Spleen (tissue), 7 donors: ENCODE measurements at regions not wholly inside any gene's neighbourhood (a gene's known extent, or its start where the extent isn't known, plus 50 kb on each side); places are given as distances from the start of the nearest gene placed in this dataset.

Source experiments
- CTCF ChIP-seq, 11 experiments: fragments of 200-600 bp in 7 of 11; fragments of 450-650 bp in 4 of 11; sonication (generic) in 4 of 11; IDR thresholded peaks in 8 of 11; conservative IDR thresholded peaks in 3 of 11; 1 replicate in 7 of 11; 2 replicates in 4 of 11; pipeline versions ENCODE4 v1.4.0 to v1.8.0; 2016 to 2021; ENCODE audit warnings: antibody characterized with exemption in 11 of 11, inconsistent platforms in 4 of 11, mild to moderate bottlenecking in 1 of 11
- POLR2A ChIP-seq, 3 donors: fragments of 450-650 bp; IDR thresholded peaks; one replicate each; pipeline ENCODE4 v1.5.1; 2017; ENCODE audit warnings: antibody characterized with exemption in 3 of 3, mild to moderate bottlenecking in 1 of 3
- donor health status: DM: no; HTN: no; CAD: no; lungs with moderate emphysema.
- donor health status: DM: no; HTN: no; CAD: no.
- donor health status: DM: no; HTN: no; CAD: no.

GRCh38 chr2:12262681-12263436 lies 453.9 kb upstream of the TRIB2 start:
- TF ChIP-seq POLR2A (IDR thresholded peaks at IDR 0.05) = no peak
- no peak for TF ChIP-seq CTCF (IDR thresholded peaks at IDR 0.05 in 8 of 11, conservative IDR thresholded peaks at IDR 0.05 in 3 of 11)
